ENCODE measurements at regions not wholly inside any gene's neighbourhood (a gene's known extent, or its start where the extent isn't known, plus 50 kb on each side); places are given as distances from the start of the nearest gene placed in this dataset.

DNA sequence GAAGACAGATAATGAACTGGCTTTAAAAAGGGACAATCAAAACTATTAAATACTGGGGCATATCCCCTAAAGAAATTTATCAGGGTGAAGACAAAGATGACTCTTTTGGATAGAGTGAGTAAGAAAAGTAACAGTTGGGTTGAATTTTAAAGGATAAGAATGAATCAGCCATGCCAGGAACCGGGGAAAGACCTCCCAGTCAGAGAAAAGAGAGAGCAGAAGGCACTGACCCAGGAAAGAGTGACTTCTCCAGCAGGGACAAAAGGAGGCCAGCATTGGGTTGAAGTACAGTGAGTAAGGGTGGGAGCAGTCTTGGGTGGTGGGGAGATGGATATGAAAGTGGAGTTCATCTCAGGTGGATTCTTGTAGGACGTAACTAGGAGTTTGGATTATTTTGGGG is 516.9 kb upstream of the JAG1 start:
- no peak for DNase-seq

- no peak for DNase-seq
These were observed 518.3 kb upstream of the JAG1 start for GRCh38 chr20:11192106-11192505.

DNA sequence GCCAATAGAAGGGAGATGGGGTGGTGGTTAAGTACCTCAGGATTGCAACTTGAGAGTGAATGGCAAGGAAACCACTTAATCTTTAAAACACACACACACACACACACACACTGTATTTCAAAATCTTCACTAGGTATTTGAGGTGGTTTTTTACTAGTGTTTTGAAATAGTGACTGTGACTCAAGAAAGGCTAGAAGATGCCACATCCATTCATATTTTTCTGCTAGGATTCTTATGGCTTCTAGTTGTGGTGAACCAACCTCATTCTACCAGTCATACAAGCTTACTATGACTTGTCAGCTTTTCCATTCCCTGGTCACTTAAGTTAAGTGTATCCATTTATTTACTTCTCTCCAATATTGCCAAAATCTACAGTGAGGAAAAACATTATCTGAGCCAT is 519.4 kb upstream of the JAG1 start:
- no peak for DNase-seq

GRCh38 chr20:11195169-11195568 is 521.4 kb upstream of the JAG1 start:
- no peak for DNase-seq

- no peak for DNase-seq
These were observed 522.2 kb upstream of the JAG1 start for GRCh38 chr20:11195899-11196558.

- no peak for DNase-seq
These were observed 524.1 kb upstream of the JAG1 start for GRCh38 chr20:11197851-11198250.

DNA sequence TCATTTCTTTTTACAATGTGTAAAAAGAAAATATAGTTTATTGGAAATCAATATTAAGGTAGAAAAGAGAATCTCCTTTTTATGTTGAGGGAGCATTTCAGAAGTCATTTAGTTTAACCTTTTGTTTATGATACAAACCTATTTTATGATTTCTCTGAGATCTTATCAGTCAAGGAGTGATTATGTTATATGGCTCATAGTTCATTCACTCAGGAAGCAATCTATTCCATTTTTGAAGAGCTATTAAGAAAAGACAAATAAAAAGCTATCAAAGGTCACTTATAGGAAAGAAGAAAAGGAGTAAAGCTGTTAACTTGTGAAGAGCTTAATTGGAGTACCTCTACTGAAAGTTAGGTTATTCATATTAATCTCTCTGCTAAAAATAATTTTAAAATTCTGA is 526.6 kb upstream of the JAG1 start:
- DNase-seq: no peak

DNA sequence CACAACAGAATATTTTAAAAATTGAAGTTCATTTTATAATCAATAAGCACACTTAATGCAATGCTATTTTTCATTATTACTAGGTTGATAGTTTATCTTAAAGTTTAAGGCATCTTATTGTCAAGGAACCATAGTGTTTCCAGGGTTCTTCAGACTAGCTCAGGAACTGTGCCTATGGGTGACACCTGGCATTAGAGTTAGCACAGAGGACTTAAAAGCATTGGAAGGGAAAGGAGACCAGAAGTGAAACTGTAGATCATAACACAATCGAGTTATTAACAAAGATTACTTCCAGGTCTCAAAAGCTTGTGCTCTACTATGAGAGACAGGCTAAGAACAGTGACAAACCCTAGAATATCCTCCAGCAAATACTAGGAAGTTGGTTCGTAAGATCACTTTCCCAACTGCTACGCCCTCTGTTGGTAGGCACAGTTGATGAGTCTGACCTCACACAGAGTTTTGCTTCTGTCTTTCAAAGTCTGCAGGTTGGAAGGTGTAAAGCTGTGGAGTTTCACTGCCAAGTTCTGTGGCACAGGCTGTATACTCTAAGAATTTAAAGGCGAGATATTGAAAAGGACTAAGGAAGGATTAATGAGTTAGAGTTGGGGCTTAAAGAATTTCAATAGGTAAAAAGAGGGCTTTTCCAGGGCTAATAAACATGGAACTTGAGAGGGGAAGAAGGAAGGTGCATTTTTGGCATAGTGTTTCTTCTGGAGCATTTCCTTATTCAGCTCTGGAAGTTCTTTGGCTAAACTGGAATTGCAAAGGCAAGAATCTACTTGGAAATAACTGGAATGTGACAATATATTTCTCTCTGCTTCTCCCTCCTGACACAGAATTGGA is 531.3 kb upstream of the JAG1 start:
- DNase-seq: peak; percentile 10

GRCh38 chr20:11205769-11206362 is 532.1 kb upstream of the JAG1 start:
- no peak for DNase-seq

DNA sequence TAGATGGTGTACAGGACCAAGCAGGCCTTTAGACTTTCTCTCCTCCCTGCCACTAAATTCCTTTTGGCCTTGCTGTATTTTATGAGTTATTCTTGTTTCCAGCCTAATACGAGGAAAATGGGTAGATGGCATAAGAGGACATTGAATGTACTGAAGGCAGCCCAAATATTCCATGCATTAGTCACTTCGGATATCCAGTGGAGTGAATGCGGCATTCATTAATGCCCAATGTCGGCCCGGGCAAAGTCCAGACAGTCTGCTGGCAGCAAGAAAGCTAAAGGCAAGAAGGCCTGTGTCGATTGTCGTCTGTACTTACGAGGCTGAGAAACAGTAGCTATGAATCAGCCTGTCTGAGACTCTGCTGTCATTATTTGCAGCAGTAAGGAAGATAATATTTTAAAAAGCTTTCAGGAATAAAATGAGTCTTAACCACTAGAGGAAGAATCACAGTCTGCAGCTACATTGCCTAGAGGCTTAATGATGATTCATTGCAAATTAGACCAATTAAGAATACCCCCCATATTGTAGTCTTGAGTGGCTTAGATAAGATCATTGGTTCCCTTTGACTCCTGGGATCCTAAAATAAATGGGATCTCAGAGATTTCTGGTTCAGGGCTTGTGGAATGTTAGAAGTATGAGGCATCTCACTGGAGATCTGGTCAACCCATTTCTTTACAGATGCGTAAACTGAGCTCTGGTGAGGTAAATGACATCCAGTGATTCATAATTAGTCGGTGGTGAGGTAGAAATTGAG is 534.1 kb upstream of the JAG1 start:
- no peak for DNase-seq

DNA sequence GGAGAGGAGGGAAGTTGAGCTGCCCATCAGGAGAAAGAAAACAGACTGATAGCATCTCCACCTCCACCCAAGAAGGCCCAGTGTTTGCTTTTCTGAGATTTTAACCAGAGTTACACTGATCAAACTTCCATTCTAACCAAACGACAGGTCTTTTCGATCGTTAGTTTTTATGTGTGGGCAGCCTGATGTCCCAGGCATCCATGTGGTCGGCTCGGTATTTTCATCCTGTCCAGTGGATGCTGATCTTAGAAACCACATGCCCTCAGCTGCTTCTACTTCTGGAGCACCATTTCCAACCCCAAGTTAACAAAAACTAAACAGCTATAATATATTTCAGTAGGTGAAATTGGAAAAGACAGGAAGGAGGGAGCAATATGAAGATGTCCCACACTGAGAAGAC is 536.8 kb upstream of the JAG1 start:
- no peak for DNase-seq

- DNase-seq: no peak
These were observed 538.5 kb upstream of the JAG1 start for GRCh38 chr20:11212272-11212671.

DNA sequence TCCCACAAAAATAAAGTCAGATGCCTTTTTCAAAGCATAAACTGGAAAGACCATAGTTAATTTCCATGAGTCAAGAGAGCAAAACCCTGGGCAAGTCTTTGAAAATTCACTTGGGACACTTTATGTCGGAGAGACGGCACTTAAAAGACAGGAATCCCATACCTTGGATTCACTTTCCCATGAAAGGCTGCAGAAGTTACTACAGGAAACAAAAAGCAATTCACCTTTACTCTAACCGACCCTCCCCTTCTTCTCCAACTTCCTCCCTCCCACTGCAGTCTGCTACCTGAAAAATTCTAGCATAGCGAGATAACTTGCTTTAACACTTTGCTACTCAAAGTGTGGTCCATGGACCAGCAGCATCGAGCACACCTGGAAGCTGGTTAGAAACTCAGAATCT is 539.1 kb upstream of the JAG1 start:
- DNase-seq: no peak

DNA sequence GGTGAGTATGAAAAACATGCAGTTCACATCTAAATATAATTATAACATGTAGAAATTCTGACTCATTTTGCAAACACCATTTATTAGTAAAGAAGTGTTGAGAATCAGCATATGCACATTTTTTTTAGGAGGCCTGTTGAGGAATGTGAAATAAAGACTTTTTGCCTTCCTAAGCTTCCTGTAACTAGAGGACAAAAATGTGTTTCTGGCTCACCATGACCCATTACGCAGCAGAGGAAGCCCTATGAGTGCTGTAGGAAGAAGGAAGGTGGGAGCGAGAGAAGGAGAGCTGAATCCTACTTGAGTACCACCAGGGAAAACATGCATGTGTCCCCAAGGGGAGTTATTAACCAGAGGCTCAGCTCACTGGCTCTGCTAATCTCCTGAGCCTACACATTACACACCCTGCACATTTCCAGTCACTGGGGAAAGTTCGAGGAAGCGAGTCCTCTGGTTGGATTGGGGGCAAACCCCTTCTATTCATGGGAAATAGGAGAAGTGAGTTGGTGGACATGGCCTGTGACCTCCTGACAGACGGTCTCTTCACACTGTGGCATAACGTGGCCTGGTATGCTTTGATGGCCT is 540.5 kb upstream of the JAG1 start:
- no peak for DNase-seq

- no peak for DNase-seq
These were observed 542.9 kb upstream of the JAG1 start for GRCh38 chr20:11216451-11217314.

GRCh38 chr20:11217326-11218172 is 543.8 kb upstream of the JAG1 start:
- DNase-seq: no peak

DNA sequence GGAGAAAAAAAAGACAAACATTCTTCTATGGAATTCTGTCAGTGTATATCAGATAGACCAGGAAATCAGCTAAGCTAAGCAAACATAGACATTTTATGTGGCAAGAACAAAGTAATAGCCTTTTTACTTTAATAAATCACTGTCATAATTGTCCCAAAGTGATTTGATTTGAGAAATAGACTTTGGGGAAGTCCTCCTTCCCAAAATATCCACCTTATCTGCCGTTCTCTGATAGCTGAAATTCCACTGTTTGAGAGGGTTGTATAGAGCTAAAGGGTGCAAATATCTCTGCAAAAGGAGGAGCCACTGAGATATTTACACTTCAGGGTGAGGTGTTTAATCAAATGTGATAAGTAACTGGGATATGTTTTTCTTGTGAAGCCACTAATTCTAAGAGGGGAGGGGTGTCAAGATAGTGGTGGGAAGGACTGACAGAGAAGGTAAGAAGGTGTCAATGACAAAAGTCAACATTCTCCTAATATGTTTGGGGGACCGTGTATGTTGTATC is 544.4 kb upstream of the JAG1 start:
- DNase-seq: no peak

DNA sequence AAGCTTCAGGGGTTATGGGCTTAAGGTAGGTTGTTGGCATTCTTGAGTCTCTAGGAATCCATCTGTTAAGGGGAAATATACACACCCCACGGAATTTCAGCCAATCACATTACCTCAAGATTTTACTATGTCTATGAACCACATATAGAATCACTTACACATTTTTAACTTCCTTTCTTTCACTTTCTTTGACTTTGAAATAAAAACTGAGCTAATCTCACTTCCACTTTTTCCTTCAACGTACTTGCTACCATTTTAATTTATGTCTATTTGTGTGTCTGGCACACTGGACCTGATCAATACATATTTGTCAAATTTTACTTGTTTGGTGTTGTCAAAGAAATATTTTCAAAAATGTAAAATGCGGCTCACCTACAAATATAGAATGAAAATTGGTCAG is 545.4 kb upstream of the JAG1 start:
- DNase-seq: no peak

DNA sequence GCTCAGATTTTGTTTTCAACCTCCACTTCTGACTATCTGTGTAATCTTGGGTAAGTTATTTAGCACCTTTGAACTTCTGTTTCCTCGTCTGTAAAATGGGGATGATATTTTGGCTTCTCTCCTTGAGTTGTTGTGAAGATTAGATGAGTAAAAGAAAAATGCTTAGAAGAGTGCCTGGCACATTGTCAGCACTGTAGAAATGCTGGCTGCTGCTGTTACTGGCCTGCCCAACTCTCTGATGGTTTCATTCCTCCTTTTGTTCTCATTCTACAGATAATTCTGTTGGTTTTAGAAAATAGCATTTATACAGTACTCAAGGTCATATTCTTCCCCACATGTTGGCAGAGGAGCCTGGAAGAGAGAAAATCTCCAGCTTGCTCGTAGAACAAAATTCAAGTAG is 547.2 kb upstream of the JAG1 start:
- no peak for DNase-seq

DNA sequence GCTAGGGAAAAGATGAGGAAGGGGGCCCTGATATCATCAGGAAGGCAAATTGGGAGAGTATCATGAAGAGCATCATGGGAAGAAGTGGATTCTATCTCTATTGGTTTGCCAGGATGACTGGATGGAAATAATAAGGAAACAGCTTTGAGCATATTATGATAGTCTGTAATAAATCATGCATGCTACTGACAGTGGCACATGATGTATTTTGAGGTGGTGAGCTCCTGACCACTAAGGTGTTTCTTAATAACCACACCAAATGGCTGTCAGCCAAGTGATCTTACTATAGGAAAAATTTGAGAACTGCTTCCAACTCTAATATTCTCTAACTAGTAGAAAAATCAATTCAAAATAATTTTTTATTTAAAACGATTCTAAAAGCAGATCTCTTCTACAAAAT is 548.4 kb upstream of the JAG1 start:
- no peak for DNase-seq

DNA sequence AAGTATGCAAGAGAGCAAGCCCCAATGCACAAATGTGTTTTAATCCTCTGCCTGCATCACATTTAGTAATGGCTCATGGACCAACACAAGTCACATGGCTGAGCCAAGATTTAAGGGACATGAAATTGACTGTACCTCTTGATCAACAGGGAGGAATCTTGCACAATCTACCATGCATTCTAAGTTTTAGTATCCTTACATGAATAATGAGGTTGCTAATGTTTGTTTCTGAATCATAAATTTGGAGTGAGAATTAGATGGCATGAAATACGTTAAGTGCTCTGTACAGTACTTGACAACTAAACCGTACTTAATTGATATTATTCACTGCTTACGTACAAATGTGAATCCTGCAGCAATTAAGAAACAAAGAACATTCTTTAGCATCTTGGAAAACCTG is 553.8 kb upstream of the JAG1 start:
- no peak for DNase-seq
